ENCODE measurements at regions not wholly inside any gene's neighbourhood (a gene's known extent, or its start where the extent isn't known, plus 50 kb on each side); places are given as distances from the start of the nearest gene placed in this dataset.

- POLR2A ChIA-PET: no interaction called here
- in situ Hi-C loops (cut with MboI): no loop called here
- Histone ChIP-seq H3K9me3 (replicated peaks; ENCODE audit: control insufficient read depth, insufficient read depth, low read depth, low read length) (no peaks in the 10 kb centered on the region), H3K4me2 (ENCODE audit: insufficient read depth, low read length) (no peak overlapping the region), H3K79me2 (ENCODE audit: control insufficient read depth, insufficient read depth, low read length) (no peaks in the 10 kb centered on the region), H3K36me3 (ENCODE audit: control insufficient read depth, insufficient read depth, low read length) (no peaks in the 10 kb centered on the region), H3K9ac (ENCODE audit: insufficient read depth in 1 of 2, low read depth in 2 of 2, low read length in 2 of 2) (no peak overlapping the region), H2AFZ (ENCODE audit: low read depth, low read length) (no peak overlapping the region), H3K27ac (ENCODE audit: extremely low read depth, low read depth, low read length) (no peak overlapping the region), H3K9me1 (ENCODE audit: control insufficient read depth, insufficient read depth, low read length) (no peaks in the 10 kb centered on the region), H3K4me3 (no peak overlapping the region), H3K4me1 (replicated peaks in 1 of 2; ENCODE audit: control insufficient read depth in 2 of 2, insufficient read depth in 2 of 2, low read length in 2 of 2) (no peaks in the 10 kb centered on the region), H4K20me1 (replicated peaks; ENCODE audit: control insufficient read depth, insufficient read depth, low read length) (no peaks in the 10 kb centered on the region), H3K27me3 (ENCODE audit: control insufficient read depth in 2 of 2, insufficient read depth in 2 of 2, low read length in 2 of 2) (0 out of 5 replicates have a peak, but pooled peaks cover 0 to 3% of the 10 kb centered on the region in 2 experiments)
- CTCF ChIA-PET (ENCODE audit: low intra/inter-chr PET ratio): no interaction called here
- DNase-seq (ENCODE audit: extremely low read depth in 1 of 4, low spot score in 3 of 4) (no peak), ATAC-seq (no peak), FAIRE-seq (no peak)
- intact Hi-C loops (cut with micrococcal nuclease): no loop called here
- BruUV-seq (replicated peaks): no TSS peak
- WGBS (ENCODE audit: insufficient coverage, low coverage, missing lambda C conversion rate): under 1% methylated on average over 8 of the region's 9 CpGs
- TF ChIP-seq ZNF696 (CRISPR knock-in tag; conservative IDR thresholded peaks at IDR 0.05) (no peak), NUFIP1 (IDR thresholded peaks at IDR 0.05; ENCODE audit: partially characterized antibody) (no peak), MTA3 (IDR thresholded peaks at IDR 0.05; ENCODE audit: borderline replicate concordance) (no peak), THRA (IDR thresholded peaks at IDR 0.05) (no peak), NCOA2 (IDR thresholded peaks at IDR 0.05; ENCODE audit: partially characterized antibody in 2 of 2) (no peak), ETV6 (IDR thresholded peaks at IDR 0.05; ENCODE audit: borderline replicate concordance in 1 of 2, low read depth in 2 of 2, low read length in 1 of 2) (no peak), ETV6 (CRISPR knock-in tag; IDR thresholded peaks at IDR 0.05; ENCODE audit: borderline replicate concordance) (no peak), ELF4 (CRISPR knock-in tag; IDR thresholded peaks at IDR 0.05) (no peak), PBX2 (CRISPR knock-in tag; IDR thresholded peaks at IDR 0.05; ENCODE audit: low read depth) (no peak), PBX2 (tag; conservative IDR thresholded peaks at IDR 0.05; ENCODE audit: low read depth) (no peak), FOXP1 (CRISPR knock-in tag; IDR thresholded peaks at IDR 0.05) (no peak), FOXP4 (CRISPR knock-in tag; IDR thresholded peaks at IDR 0.05; ENCODE audit: borderline replicate concordance) (no peak), NFRKB (IDR thresholded peaks at IDR 0.05; ENCODE audit: low read depth) (no peak), MEIS2 (IDR thresholded peaks at IDR 0.05; ENCODE audit: partially characterized antibody) (no peak), KDM1A (IDR thresholded peaks at IDR 0.05) (no peak)
- TF ChIP-seq, protein P1, sequence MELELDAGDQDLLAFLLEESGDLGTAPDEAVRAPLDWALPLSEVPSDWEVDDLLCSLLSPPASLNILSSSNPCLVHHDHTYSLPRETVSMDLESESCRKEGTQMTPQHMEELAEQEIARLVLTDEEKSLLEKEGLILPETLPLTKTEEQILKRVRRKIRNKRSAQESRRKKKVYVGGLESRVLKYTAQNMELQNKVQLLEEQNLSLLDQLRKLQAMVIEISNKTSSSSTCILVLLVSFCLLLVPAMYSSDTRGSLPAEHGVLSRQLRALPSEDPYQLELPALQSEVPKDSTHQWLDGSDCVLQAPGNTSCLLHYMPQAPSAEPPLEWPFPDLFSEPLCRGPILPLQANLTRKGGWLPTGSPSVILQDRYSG (tag; conservative IDR thresholded peaks at IDR 0.05; ENCODE audit: low read depth): no peak
Observed at GRCh38 chr6:150777736-150778135, 87.8 kb upstream of the MTHFD1L start.
